ENCODE measurements at regions not wholly inside any gene's neighbourhood (a gene's known extent, or its start where the extent isn't known, plus 50 kb on each side); places are given as distances from the start of the nearest gene placed in this dataset.

DNA sequence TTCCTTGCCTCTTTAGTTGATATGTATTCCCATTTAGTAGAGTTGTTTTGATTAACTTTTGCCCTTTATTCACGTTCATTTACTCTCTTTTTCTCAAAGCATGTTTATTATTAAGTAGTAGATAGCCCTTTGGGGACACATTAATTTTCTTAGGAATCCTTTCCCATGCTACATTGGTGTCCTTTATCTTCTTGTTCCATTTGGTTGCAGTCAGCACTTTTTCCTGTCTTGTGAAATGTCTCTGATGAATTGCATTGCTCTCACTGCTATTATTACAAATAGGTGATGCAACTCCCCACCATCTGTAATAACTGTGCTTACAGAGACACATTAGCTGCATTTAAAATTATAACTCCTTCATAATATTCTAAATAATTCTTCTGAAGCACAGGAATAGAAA, 428.5 kb upstream of the CNTNAP5 start:
- TF ChIP-seq, protein P1, sequence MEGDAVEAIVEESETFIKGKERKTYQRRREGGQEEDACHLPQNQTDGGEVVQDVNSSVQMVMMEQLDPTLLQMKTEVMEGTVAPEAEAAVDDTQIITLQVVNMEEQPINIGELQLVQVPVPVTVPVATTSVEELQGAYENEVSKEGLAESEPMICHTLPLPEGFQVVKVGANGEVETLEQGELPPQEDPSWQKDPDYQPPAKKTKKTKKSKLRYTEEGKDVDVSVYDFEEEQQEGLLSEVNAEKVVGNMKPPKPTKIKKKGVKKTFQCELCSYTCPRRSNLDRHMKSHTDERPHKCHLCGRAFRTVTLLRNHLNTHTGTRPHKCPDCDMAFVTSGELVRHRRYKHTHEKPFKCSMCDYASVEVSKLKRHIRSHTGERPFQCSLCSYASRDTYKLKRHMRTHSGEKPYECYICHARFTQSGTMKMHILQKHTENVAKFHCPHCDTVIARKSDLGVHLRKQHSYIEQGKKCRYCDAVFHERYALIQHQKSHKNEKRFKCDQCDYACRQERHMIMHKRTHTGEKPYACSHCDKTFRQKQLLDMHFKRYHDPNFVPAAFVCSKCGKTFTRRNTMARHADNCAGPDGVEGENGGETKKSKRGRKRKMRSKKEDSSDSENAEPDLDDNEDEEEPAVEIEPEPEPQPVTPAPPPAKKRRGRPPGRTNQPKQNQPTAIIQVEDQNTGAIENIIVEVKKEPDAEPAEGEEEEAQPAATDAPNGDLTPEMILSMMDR (IDR thresholded peaks at IDR 0.05), result no peak
- TF ChIP-seq POLR2A (IDR thresholded peaks at IDR 0.05), result no peak
